ENCODE measurements at regions not wholly inside any gene's neighbourhood (a gene's known extent, or its start where the extent isn't known, plus 50 kb on each side); places are given as distances from the start of the nearest gene placed in this dataset.

GRCh38 chr5:92104126-92104525 lies 721.0 kb upstream of the ARRDC3 start:
- TF ChIP-seq CTCF (IDR thresholded peaks at IDR 0.05) (no peak), POLR2A (IDR thresholded peaks at IDR 0.05) (no peak)

Data from heart left ventricle (tissue), 13 donors.